ENCODE measurements at regions not wholly inside any gene's neighbourhood (a gene's known extent, or its start where the extent isn't known, plus 50 kb on each side); places are given as distances from the start of the nearest gene placed in this dataset.

GRCh38 chr14:96638041-96638855 is 136.1 kb downstream of the PAPOLA start:
- DNase-seq (ENCODE audit: low read depth), result no peak

- DNase-seq (ENCODE audit: low read depth), result no peak
These were observed 137.4 kb downstream of the PAPOLA start for GRCh38 chr14:96639550-96639949.

- no peak for DNase-seq (ENCODE audit: low read depth)
These were observed 146.5 kb downstream of the PAPOLA start for GRCh38 chr14:96648506-96649326.

GRCh38 chr14:96649327-96649601 is 147.1 kb downstream of the PAPOLA start:
- DNase-seq (ENCODE audit: low read depth), result no peak

DNA sequence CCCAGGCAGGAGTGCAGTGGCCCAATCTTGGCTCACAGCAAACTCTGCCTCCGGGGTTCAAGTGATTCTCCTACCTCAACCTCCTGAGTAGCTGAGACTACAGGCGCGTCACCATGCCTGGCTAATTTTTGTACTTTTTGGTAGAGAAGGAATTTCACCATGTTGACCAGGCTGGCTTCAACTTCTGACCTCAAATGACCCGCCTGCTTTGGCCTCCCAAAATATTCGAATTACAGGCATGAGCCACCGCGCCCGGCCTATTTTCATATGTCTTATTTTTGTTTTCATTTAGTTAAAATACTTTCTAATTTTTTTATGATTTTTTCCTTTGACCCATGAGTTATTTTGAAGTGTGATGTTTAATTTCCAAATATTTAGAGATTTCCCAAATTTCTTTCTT is 143.6 kb upstream of the VRK1 start:
- DNase-seq (ENCODE audit: low read depth), result no peak

DNA sequence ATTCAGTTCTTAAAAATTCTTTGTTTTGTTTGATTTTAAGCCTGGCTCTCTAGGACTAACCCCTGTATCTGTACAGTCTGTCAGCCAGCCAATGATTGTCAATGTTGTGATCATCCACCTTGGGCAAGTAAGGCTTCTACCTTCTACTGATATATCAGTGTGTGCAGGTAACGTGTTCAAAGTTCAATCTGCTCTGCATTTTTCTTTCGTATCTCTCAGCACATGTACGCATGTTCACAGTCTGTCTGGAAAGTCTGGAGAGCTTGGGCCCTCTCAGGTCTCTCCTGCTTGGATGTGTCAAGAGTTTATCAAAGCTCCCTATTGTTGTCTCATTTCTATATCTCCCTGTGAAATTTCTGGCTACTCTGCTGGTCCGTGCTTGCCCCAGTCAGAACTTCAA is 138.6 kb upstream of the VRK1 start:
- no peak for DNase-seq (ENCODE audit: low read depth)

DNA sequence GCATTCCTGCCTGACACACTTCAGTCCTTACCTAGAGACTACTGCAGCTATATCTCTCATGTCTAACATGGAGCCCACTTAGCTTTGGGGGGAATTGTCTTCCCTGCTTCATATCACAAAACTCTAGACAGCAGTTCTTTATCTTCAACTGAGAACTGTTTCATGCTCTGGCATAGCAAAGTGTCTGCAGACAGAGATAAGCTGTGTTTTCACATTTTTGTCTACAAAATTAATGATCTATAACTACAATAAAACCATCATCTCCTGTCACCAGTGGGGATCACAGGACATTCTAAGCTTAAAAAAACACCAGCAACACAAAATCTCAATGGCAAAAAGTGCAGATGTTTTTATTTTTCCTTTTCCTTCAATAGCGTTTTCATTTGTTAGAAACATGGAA is 137.1 kb upstream of the VRK1 start:
- no peak for DNase-seq (ENCODE audit: low read depth)

- no peak for DNase-seq (ENCODE audit: low read depth)
These were observed 136.5 kb upstream of the VRK1 start for GRCh38 chr14:96660667-96661066.

- DNase-seq (ENCODE audit: low read depth), result no peak
These were observed 135.8 kb upstream of the VRK1 start for GRCh38 chr14:96661244-96661969.

DNA sequence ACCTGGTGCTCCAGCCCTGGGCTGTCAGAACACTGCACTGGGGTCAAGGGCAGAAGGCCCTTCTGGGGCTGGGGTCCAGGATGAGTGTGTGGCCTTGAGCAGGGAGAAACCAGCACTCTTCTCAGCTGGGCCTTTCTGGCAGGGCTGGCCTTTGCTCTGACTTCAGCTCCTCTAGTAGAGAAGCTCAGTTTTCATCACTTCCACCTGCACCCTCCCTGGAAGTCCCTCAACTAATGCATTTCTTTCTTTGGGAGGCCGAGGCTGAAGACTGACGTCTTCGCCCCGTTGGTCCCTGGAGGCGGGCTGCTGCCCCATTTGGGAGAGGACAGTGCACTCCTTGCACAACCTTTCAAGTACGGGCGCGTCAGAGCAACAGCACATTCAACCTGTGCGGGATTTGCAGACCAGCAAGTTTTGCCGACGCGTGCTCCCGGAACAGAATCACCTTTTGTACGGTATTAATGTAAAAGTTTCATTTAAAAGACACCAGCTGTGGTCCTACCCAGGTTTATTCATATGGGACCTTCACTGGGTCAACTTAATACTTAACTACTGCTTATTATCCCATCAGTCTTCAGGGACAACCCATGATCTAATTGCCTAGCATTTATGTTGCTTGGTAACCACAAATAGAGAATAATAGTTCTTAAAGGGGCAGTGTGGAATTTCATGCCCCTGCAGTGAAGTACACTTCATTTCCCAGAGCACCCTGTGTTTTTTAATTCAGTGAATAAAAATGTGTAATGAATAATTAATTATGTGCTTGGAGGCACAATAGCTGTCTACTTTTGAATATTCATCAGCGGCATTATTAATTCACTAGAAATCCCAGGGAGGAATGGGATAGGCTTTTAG is 134.8 kb upstream of the VRK1 start:
- no peak for DNase-seq (ENCODE audit: low read depth)

- DNase-seq (ENCODE audit: low read depth), result no peak
These were observed 134.1 kb upstream of the VRK1 start for GRCh38 chr14:96663076-96663475.

- DNase-seq (ENCODE audit: low read depth), result no peak
These were observed 133.6 kb upstream of the VRK1 start for GRCh38 chr14:96663491-96664067.

DNA sequence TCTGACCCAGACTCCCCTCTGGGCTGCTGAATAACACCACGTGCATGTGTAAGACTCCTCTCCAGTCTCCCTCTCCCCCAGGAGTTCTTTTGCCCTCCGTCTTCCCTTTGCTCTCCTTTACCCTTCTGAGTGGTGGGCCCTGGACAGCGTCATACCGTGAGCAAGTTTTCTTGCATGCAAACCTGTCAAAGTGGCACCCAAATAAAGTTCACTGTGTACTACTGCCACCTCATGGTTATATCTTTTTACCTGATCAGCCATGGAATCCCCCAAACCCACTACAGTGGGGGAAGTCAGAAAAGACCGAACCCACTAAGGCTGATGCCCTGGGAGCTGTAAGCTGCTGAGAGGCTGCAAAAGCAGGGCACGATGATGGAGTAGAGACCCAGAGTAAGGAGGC is 131.1 kb upstream of the VRK1 start:
- no peak for DNase-seq (ENCODE audit: low read depth)

DNA sequence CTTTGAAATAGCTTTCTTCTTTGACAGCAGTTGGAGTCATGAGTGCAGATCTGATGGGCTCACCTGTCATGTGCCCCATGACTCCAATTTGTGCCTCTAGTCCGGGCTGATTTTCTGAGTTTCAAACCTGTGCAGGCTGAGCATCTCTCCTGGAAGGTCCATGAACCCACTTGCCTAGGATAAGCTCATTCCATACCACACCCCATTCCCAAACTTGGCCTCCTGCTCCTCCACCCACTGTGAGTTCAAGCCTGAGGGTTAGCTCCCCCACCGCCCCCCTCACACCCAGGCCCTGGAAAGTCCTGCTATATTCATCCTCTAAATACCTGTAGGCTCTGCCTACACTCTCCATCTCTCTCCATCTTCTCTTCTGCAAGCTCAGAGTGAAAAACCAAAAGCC is 126.8 kb upstream of the VRK1 start:
- DNase-seq (ENCODE audit: low read depth), result no peak

- no peak for DNase-seq (ENCODE audit: low read depth)
These were observed 126.0 kb upstream of the VRK1 start for GRCh38 chr14:96671218-96671617.

GRCh38 chr14:96673706-96674105 is 123.5 kb upstream of the VRK1 start:
- no peak for DNase-seq (ENCODE audit: low read depth)

DNA sequence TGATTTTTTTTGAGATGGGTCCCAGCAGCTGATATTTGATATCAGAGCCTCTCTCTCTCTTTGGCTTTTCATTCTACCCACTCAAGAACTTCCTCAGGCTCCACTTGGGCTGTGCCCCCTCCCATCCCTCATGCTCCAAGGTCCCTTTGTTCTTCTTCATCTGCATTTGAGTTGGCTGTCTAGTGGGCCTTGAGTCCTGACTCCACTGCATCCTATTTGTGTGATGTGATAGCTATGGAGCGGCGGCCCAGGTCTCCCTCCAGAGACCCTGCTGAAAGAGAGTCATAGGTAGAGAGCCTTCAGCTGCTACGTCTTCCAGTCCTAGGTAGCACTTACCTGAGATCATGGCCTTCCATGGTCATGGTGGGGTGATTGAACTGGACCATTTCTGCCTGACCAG is 123.1 kb upstream of the VRK1 start:
- DNase-seq (ENCODE audit: low read depth), result no peak

DNA sequence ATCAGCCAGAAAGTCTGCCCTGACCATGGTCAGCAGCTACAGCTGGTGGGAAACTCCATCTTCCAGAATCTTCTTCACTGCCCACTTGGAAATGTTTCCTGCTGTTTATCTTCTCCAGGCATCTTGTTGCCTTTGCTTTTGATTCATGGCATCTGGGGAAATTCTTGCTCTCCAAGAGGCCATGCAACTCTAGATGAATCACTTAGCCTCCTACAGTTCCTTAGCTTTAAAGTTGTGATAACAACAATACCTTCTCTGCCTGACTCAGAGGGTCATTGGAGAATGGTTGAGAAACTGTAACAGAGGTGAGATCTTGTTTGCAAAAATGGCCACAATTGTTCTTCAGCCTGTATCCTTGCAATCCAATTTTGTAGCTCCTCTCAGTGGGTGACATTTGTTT is 121.0 kb upstream of the VRK1 start:
- DNase-seq (ENCODE audit: low read depth), result peak; percentile 20

- DNase-seq (ENCODE audit: low read depth), result peak; percentile 2
These were observed 115.4 kb upstream of the VRK1 start for GRCh38 chr14:96681829-96682228.

DNA sequence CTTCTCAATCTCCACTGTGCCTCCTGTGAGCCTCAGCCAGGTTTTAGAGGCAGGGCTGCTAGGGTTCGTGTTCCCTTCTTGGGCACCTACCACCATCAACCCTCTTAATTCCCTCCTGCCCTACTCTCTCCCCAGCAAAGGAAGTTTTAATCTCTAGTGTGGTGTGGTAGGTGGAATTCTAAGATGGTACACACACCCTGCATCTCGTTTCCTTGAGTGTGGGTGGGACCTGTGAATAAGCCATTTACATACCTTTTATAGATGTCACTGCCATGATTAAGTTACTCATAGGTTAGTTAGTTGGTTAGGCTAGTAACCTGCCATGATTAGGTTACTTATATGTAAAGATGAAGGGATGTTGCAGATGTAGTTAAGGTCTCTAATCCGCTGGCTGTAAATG is 114.8 kb upstream of the VRK1 start:
- no peak for DNase-seq (ENCODE audit: low read depth)

- no peak for DNase-seq (ENCODE audit: low read depth)
These were observed 113.5 kb upstream of the VRK1 start for GRCh38 chr14:96683562-96684289.

Data from iris pigment epithelial cell (primary cell).